Gastroesophageal sphincter (tissue), 4 donors: ENCODE measurements at regions not wholly inside any gene's neighbourhood (a gene's known extent, or its start where the extent isn't known, plus 50 kb on each side); places are given as distances from the start of the nearest gene placed in this dataset.

Experiments
- ATAC-seq: fragments of 150-250 bp; one replicate; pipeline ENCODE4 v1.9.1; 2016; ENCODE audit warnings: mild to moderate bottlenecking, moderate library complexity
- H3K27ac ChIP-seq, 4 donors: fragments of 200-600 bp; sonication (generic) in 3 of 4; 1 replicate in 3 of 4; 2 replicates in 1 of 4; pipeline ENCODE4 v1.5.1; 2016 to 2019
- H3K27me3 ChIP-seq: fragments of 200-600 bp; sonication (generic); one replicate; pipeline ENCODE4 v1.5.1; 2019
- H3K36me3 ChIP-seq, 2 donors: fragments of 200-600 bp; sonication (generic); one replicate each; pipeline ENCODE4 v1.5.1; 2019; ENCODE audit warnings: control low read depth in 1 of 2
- H3K4me1 ChIP-seq, 3 donors: fragments of 200-600 bp; sonication (generic); 1 replicate in 2 of 3; 2 replicates in 1 of 3; pipeline ENCODE4 v1.5.1; 2016 to 2019; ENCODE audit warnings: control low read depth in 2 of 3
- H3K4me3 ChIP-seq, 2 donors: fragments of 200-600 bp; sonication (generic); one replicate each; pipeline ENCODE4 v1.5.1; 2019; ENCODE audit warnings: mild to moderate bottlenecking in 1 of 2, moderate library complexity in 1 of 2
- H3K9me3 ChIP-seq, 3 donors: fragments of 200-600 bp; sonication (generic); one replicate each; pipeline ENCODE4 v1.5.1; 2017 to 2019; ENCODE audit warnings: control low read depth in 2 of 3
- CTCF ChIP-seq, 4 experiments: fragments of 200-600 bp in 2 of 4; fragments of 450-650 bp in 2 of 4; sonication (generic) in 1 of 4; IDR thresholded peaks; one replicate each; pipeline ENCODE4 v1.5.1; 2017 to 2019; ENCODE audit warnings: antibody characterized with exemption in 4 of 4, mild to moderate bottlenecking in 2 of 4, moderate library complexity in 2 of 4
- EP300 ChIP-seq: sonication (generic); formaldehyde crosslinking; IDR thresholded peaks from one replicate; pipeline ENCODE4 v1.6.1; 2017; ENCODE audit warnings: antibody characterized with exemption, mild to moderate bottlenecking
- POLR2A ChIP-seq, 2 donors: fragments of 450-650 bp; IDR thresholded peaks; one replicate each; pipeline ENCODE4 v1.6.1; 2017; ENCODE audit warnings: antibody characterized with exemption in 2 of 2, mild to moderate bottlenecking in 2 of 2, moderate library complexity in 1 of 2
- POLR2AphosphoS5 ChIP-seq: sonication (generic); formaldehyde crosslinking; IDR thresholded peaks from one replicate; pipeline ENCODE4 v1.6.1; 2017; ENCODE audit warnings: antibody characterized with exemption
- WGBS, 2 donors: methylation state at CpG; one replicate each; pipeline ENCODE4 v1.1.5; 2018; ENCODE audit warnings: low coverage in 1 of 2; 5-methylcytosine and 5-hydroxymethylcytosine counted together

GRCh38 chr4:82260632-82261031 is 113.2 kb downstream of the HNRNPD start:
- H3K27ac ChIP-seq, result no peak overlapping the region
- no peaks in the 10 kb centered on the region for H3K4me1 ChIP-seq
- no peaks in the 10 kb centered on the region for H3K9me3 ChIP-seq
- no peak for ATAC-seq
- no peak overlapping the region for H3K4me3 ChIP-seq
- no peaks in the 10 kb centered on the region for H3K27me3 ChIP-seq
- H3K36me3 ChIP-seq, result no peaks in the 10 kb centered on the region
- TF ChIP-seq POLR2A (IDR thresholded peaks at IDR 0.05) (no peak), POLR2AphosphoS5 (no peak), EP300 (no peak), CTCF (IDR thresholded peaks at IDR 0.05) (no peak)

- Histone ChIP-seq H3K27me3 (no peaks in the 10 kb centered on the region), H3K4me1 (no peaks in the 10 kb centered on the region), H3K36me3 (no peaks in the 10 kb centered on the region), H3K4me3 (no peak overlapping the region), H3K27ac (no peak overlapping the region), H3K9me3 (no peaks in the 10 kb centered on the region)
- no peak for ATAC-seq
- WGBS, 2 donors, result 89% methylated on average over 2 of the region's 2 CpGs; no CpG with 5 or more reads in 1 of the 2 donors
- no peak for TF ChIP-seq EP300
- TF ChIP-seq POLR2AphosphoS5, result no peak
- TF ChIP-seq POLR2A (IDR thresholded peaks at IDR 0.05), result no peak
- no peak for TF ChIP-seq CTCF (IDR thresholded peaks at IDR 0.05)
Measured at GRCh38 chr4:82256718-82257117, 117.1 kb downstream of the HNRNPD start.

- WGBS, 2 donors, result 50% methylated on average over 1 of the region's 1 CpG; no CpG with 5 or more reads in 1 of the 2 donors
- H3K27ac ChIP-seq, result no peak overlapping the region
- no peaks in the 10 kb centered on the region for H3K27me3 ChIP-seq
- no peaks in the 10 kb centered on the region for H3K4me1 ChIP-seq
- no peak for ATAC-seq
- no peak overlapping the region for H3K4me3 ChIP-seq
- H3K9me3 ChIP-seq, result no peaks in the 10 kb centered on the region
- no peaks in the 10 kb centered on the region for H3K36me3 ChIP-seq
- no peak for TF ChIP-seq POLR2AphosphoS5
- no peak for TF ChIP-seq EP300
- TF ChIP-seq CTCF (IDR thresholded peaks at IDR 0.05), result no peak
- no peak for TF ChIP-seq POLR2A (IDR thresholded peaks at IDR 0.05)
Measured at GRCh38 chr4:82255657-82256056, 118.1 kb downstream of the HNRNPD start.

- Histone ChIP-seq H3K36me3 (no peaks in the 10 kb centered on the region), H3K27me3 (no peaks in the 10 kb centered on the region), H3K27ac (no peak overlapping the region), H3K4me3 (no peak overlapping the region), H3K9me3 (no peaks in the 10 kb centered on the region), H3K4me1 (no peaks in the 10 kb centered on the region)
- TF ChIP-seq CTCF (IDR thresholded peaks at IDR 0.05) (no peak), EP300 (no peak), POLR2AphosphoS5 (no peak), POLR2A (IDR thresholded peaks at IDR 0.05) (no peak)
- no peak for ATAC-seq
- 44 to 56% methylated on average over 4 of the region's 4 CpGs for WGBS, 2 donors
Measured at GRCh38 chr4:82248903-82249632, 124.7 kb downstream of the HNRNPD start.

- H3K4me1 ChIP-seq, result no peaks in the 10 kb centered on the region
Measured at GRCh38 chr4:82247629-82248028, 126.2 kb downstream of the HNRNPD start.

More at GRCh38 chr4:82247629-82248028, 126.2 kb downstream of the HNRNPD start:
- WGBS, 2 donors, result 83 to 100% methylated on average over 1 of the region's 1 CpG
- H3K36me3 ChIP-seq, result no peaks in the 10 kb centered on the region
- TF ChIP-seq POLR2A (IDR thresholded peaks at IDR 0.05) (no peak), EP300 (no peak), POLR2AphosphoS5 (no peak), CTCF (IDR thresholded peaks at IDR 0.05) (no peak)
- no peak for ATAC-seq
- no peaks in the 10 kb centered on the region for H3K27me3 ChIP-seq
- no peak overlapping the region for H3K4me3 ChIP-seq
- H3K9me3 ChIP-seq, result no peaks in the 10 kb centered on the region
- no peak overlapping the region for H3K27ac ChIP-seq
